Naive thymus-derived CD4-positive, alpha-beta T cell (primary cell): ENCODE measurements at regions not wholly inside any gene's neighbourhood (a gene's known extent, or its start where the extent isn't known, plus 50 kb on each side); places are given as distances from the start of the nearest gene placed in this dataset.

Experiments
- ATAC-seq: fragments of 150-1000 bp; cut with Tn5 transposase; 2 replicates; pipeline ENCODE4 v1.10.0; 2021; ENCODE audit warnings: mild to moderate bottlenecking, moderate library complexity
- CTCF ChIA-PET: fragments of 350-600 bp; sonication (Branson Sonifier 250); formaldehyde crosslinking; loops from one replicate; lab custom pipeline; 2021; ENCODE audit warnings: antibody characterized with exemption; lab: Charles Lee
- POLR2A ChIA-PET: fragments of 350-600 bp; sonication (Branson Sonifier 250); formaldehyde crosslinking; loops from one replicate; lab custom pipeline; 2021; ENCODE audit warnings: antibody characterized with exemption, inconsistent platforms; lab: Charles Lee
- DNase-seq, 9 donors: peaks; one replicate each; pipeline versions ENCODE4 v3.0.0 to v3.0.0-alpha.2; 2020 to 2022; ENCODE audit warnings: mixed read lengths in 1 of 9
- H3K27ac ChIP-seq: one replicate; pipeline ENCODE4 v1.7.0; 2013; ENCODE audit warnings: mild to moderate bottlenecking, low read depth, low read length, moderate library complexity
- H3K27me3 ChIP-seq, 2 donors: one replicate each; pipeline ENCODE4 v1.7.0; 2013; ENCODE audit warnings: low read length in 2 of 2, mild to moderate bottlenecking in 2 of 2, moderate library complexity in 2 of 2; ENCODE audit not compliant: control insufficient read depth in 2 of 2, insufficient read depth in 2 of 2
- H3K36me3 ChIP-seq, 3 experiments: 1 replicate in 2 of 3; 2 replicates in 1 of 3; pipeline ENCODE4 v1.7.0; 2013; ENCODE audit warnings: low read length in 3 of 3, mild to moderate bottlenecking in 3 of 3, moderate library complexity in 1 of 3; ENCODE audit not compliant: insufficient read depth in 3 of 3, control insufficient read depth in 2 of 3
- H3K4me1 ChIP-seq, 2 donors: one replicate each; pipeline ENCODE4 v1.7.0; 2013; ENCODE audit warnings: low read length in 2 of 2, mild to moderate bottlenecking in 2 of 2, moderate library complexity in 1 of 2; ENCODE audit not compliant: control insufficient read depth in 2 of 2, insufficient read depth in 2 of 2
- H3K4me3 ChIP-seq: 2 replicates; pipeline ENCODE4 v1.7.0; 2013; ENCODE audit warnings: mild to moderate bottlenecking, low read length
- H3K9me3 ChIP-seq, 3 experiments: 1 replicate in 2 of 3; 2 replicates in 1 of 3; pipeline ENCODE4 v1.7.0; 2013; ENCODE audit warnings: low read length in 3 of 3; ENCODE audit not compliant: control insufficient read depth in 2 of 3
- H3K27ac Mint-ChIP-seq, 9 donors: one replicate each; pipeline ENCODE4 v1.8.0; 2020 to 2022; ENCODE audit warnings: mixed read lengths in 9 of 9, mild to moderate bottlenecking in 8 of 9, moderate library complexity in 5 of 9, inconsistent platforms in 2 of 9
- H3K27me3 Mint-ChIP-seq, 5 donors: one replicate each; pipeline ENCODE4 v1.8.0; 2021 to 2022; ENCODE audit warnings: mixed read lengths in 5 of 5, mild to moderate bottlenecking in 1 of 5
- H3K36me3 Mint-ChIP-seq, 5 donors: one replicate each; pipeline ENCODE4 v1.8.0; 2020 to 2022; ENCODE audit warnings: mixed read lengths in 5 of 5, mild to moderate bottlenecking in 3 of 5, inconsistent platforms in 1 of 5
- H3K4me1 Mint-ChIP-seq, 7 donors: one replicate each; pipeline ENCODE4 v1.8.0; 2020 to 2022; ENCODE audit warnings: mixed read lengths in 7 of 7, mild to moderate bottlenecking in 3 of 7, inconsistent platforms in 1 of 7
- H3K4me3 Mint-ChIP-seq, 10 donors: one replicate each; pipeline ENCODE4 v1.8.0; 2020 to 2022; ENCODE audit warnings: mild to moderate bottlenecking in 10 of 10, mixed read lengths in 10 of 10, moderate library complexity in 6 of 10, inconsistent platforms in 2 of 10
- H3K9me3 Mint-ChIP-seq, 11 donors: one replicate each; pipeline ENCODE4 v1.8.0; 2020 to 2022; ENCODE audit warnings: mixed read lengths in 11 of 11, mild to moderate bottlenecking in 4 of 11, inconsistent platforms in 1 of 11, moderate library complexity in 1 of 11
- intact Hi-C, 2 donors: fragments of 100-400 bp; cut with micrococcal nuclease; formaldehyde crosslinking; loops; one replicate each; pipeline ENCODE4 v1.15.1; 2023

DNA sequence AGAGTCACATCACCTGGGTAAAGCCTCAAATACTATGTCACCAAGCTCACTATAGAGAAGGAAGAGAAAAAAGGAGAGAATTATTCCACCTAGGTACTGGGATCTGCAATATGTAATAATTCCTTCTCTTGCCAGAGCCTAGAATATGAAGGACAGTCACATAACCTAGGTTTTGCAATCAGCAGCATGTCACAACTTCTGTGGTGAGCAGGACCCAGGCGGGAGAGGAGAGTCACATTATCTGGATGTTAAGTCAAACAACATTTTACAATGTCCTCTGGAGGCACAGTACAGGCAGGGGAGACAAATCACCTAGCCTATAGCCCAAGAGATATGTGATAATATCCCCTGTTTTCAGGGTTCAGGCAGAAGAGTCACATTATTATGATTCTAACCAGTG is 951.2 kb upstream of the TSPY4 start:
- intact Hi-C loops: no loop called here
- H3K4me3 ChIP-seq: no peak overlapping the region
- H3K9me3 ChIP-seq: no peaks in the 10 kb centered on the region
- no peak overlapping the region for H3K27ac ChIP-seq
- no peaks in the 10 kb centered on the region for H3K27me3 ChIP-seq
- H3K9me3 Mint-ChIP-seq: no peaks in the 10 kb centered on the region
- H3K4me3 Mint-ChIP-seq: no peak overlapping the region
- ChIA-PET CTCF (no interaction called here), POLR2A (no interaction called here)
- no peaks in the 10 kb centered on the region for H3K4me1 Mint-ChIP-seq
- H3K27ac Mint-ChIP-seq: no peak overlapping the region
- no peaks in the 10 kb centered on the region for H3K36me3 Mint-ChIP-seq
- DNase-seq: no peak
- no peaks in the 10 kb centered on the region for H3K27me3 Mint-ChIP-seq
- H3K4me1 ChIP-seq: no peaks in the 10 kb centered on the region
- ATAC-seq: no peak
- H3K36me3 ChIP-seq: no peaks in the 10 kb centered on the region

GRCh38 chrY:8388512-8388911 is 948.8 kb upstream of the TSPY4 start:
- no peak overlapping the region for H3K4me3 Mint-ChIP-seq
- POLR2A ChIA-PET: no interaction called here
- no peak for ATAC-seq

DNA sequence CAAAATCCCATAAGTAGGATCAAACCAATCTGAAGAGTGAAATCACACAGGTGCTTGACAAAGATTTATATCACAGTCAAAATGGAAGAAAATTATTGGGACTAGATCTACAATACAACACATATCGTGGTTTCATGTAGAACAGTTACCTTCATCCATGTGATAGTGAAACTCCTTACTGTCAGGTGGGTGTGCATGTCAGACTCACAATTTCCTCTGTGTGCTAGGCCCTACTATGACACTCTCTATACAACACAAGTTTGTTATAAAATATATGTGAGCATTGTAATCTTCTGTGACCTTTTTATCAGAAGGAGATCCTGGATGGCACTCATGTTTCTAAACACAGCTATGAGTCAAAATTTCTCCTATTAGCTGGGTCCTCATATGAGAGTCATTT is 947.0 kb upstream of the TSPY4 start:
- intact Hi-C loops: no loop called here
- ATAC-seq (no peak), DNase-seq (no peak)
- no peaks in the 10 kb centered on the region for H3K9me3 ChIP-seq
- H3K36me3 ChIP-seq: no peaks in the 10 kb centered on the region
- ChIA-PET CTCF (no interaction called here), POLR2A (no interaction called here)
- no peaks in the 10 kb centered on the region for H3K36me3 Mint-ChIP-seq
- H3K4me1 Mint-ChIP-seq: no peaks in the 10 kb centered on the region
- H3K27ac ChIP-seq: no peak overlapping the region
- no peaks in the 10 kb centered on the region for H3K27me3 Mint-ChIP-seq
- H3K27ac Mint-ChIP-seq: no peak overlapping the region
- no peak overlapping the region for H3K4me3 ChIP-seq
- no peak overlapping the region for H3K4me3 Mint-ChIP-seq
- H3K9me3 Mint-ChIP-seq: no peaks in the 10 kb centered on the region
- no peaks in the 10 kb centered on the region for H3K4me1 ChIP-seq
- H3K27me3 ChIP-seq: no peaks in the 10 kb centered on the region

More at GRCh38 chrY:8388512-8388911, 948.8 kb upstream of the TSPY4 start:
- Mint-ChIP-seq H3K27ac (no peak overlapping the region), H3K9me3 (no peaks in the 10 kb centered on the region), H3K4me1 (no peaks in the 10 kb centered on the region), H3K27me3 (no peaks in the 10 kb centered on the region), H3K36me3 (no peaks in the 10 kb centered on the region)
- Histone ChIP-seq H3K4me3 (no peak overlapping the region), H3K9me3 (no peaks in the 10 kb centered on the region), H3K4me1 (no peaks in the 10 kb centered on the region), H3K27ac (no peak overlapping the region), H3K36me3 (no peaks in the 10 kb centered on the region), H3K27me3 (no peaks in the 10 kb centered on the region)
- intact Hi-C loops: no loop called here
- CTCF ChIA-PET: no interaction called here
- no peak for DNase-seq

GRCh38 chrY:8393246-8393645 is 944.0 kb upstream of the TSPY4 start:
- Mint-ChIP-seq H3K4me1 (no peaks in the 10 kb centered on the region), H3K36me3 (no peaks in the 10 kb centered on the region), H3K9me3 (no peaks in the 10 kb centered on the region), H3K27me3 (no peaks in the 10 kb centered on the region), H3K4me3 (no peak overlapping the region), H3K27ac (no peak overlapping the region)
- no peaks in the 10 kb centered on the region for H3K27me3 ChIP-seq
- POLR2A ChIA-PET: no interaction called here
- no peak overlapping the region for H3K27ac ChIP-seq
- no peak overlapping the region for H3K4me3 ChIP-seq
- no peaks in the 10 kb centered on the region for H3K36me3 ChIP-seq
- CTCF ChIA-PET: no interaction called here
- H3K9me3 ChIP-seq: no peaks in the 10 kb centered on the region
- intact Hi-C loops: no loop called here
- H3K4me1 ChIP-seq: no peaks in the 10 kb centered on the region
- DNase-seq (no peak), ATAC-seq (no peak)

GRCh38 chrY:8422906-8423305 is 914.4 kb upstream of the TSPY4 start:
- no peak overlapping the region for H3K4me3 ChIP-seq
- H3K27me3 Mint-ChIP-seq: peaks cover 0 to 5% (median 0%) of the 10 kb centered on the region in 5 donors
- H3K36me3 Mint-ChIP-seq: no peaks in the 10 kb centered on the region
- ChIA-PET POLR2A (no interaction called here), CTCF (no interaction called here)
- no peaks in the 10 kb centered on the region for H3K27me3 ChIP-seq
- peaks cover 0 to 10% (median 0%) of the 10 kb centered on the region in 11 donors for H3K9me3 Mint-ChIP-seq
- H3K4me3 Mint-ChIP-seq: no peak overlapping the region
- H3K4me1 Mint-ChIP-seq: no peaks in the 10 kb centered on the region
- intact Hi-C loops: no loop called here
- H3K27ac Mint-ChIP-seq: no peak overlapping the region
- H3K36me3 ChIP-seq: no peaks in the 10 kb centered on the region
- DNase-seq (no peak), ATAC-seq (no peak)
- no peaks in the 10 kb centered on the region for H3K9me3 ChIP-seq
- no peaks in the 10 kb centered on the region for H3K4me1 ChIP-seq
- no peak overlapping the region for H3K27ac ChIP-seq

DNA sequence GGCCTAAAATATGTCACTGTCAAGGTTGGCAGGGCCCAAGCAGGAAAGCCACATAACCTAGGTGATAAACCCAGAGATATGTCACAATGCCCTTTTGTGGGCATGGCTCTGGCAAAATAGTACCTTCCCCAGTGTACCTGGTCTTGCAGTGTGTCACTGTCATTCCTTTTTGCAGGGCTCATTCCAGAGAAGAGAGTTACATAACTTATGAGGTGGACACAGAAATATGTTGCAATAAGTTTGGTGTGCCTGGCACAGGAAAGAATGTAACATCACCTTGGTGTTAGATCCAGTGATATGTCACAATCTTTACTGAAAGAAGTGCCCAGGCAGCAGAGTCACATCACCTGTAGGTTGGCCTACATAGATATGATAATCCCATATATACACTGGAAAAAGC is 910.8 kb upstream of the TSPY4 start:
- no peaks in the 10 kb centered on the region for H3K9me3 ChIP-seq
- H3K9me3 Mint-ChIP-seq: peaks cover 0 to 5% (median 0%) of the 10 kb centered on the region in 11 donors
- intact Hi-C loops: no loop called here
- no peaks in the 10 kb centered on the region for H3K4me1 ChIP-seq
- H3K27me3 ChIP-seq: no peaks in the 10 kb centered on the region
- ATAC-seq (no peak), DNase-seq (no peak)
- H3K27ac ChIP-seq: no peak overlapping the region
- H3K27me3 Mint-ChIP-seq: no peaks in the 10 kb centered on the region
- no peak overlapping the region for H3K27ac Mint-ChIP-seq
- no peaks in the 10 kb centered on the region for H3K36me3 Mint-ChIP-seq
- CTCF ChIA-PET: interaction anchor here (0.6 kb wide), 1 partner anchor 553 kb away, joined by 4 read pairs; no protein-coding TSS in a partner anchor
- H3K4me1 Mint-ChIP-seq: no peaks in the 10 kb centered on the region
- H3K36me3 ChIP-seq: no peaks in the 10 kb centered on the region
- no peak overlapping the region for H3K4me3 Mint-ChIP-seq
- POLR2A ChIA-PET: no interaction called here
- no peak overlapping the region for H3K4me3 ChIP-seq

GRCh38 chrY:8437510-8437909 is 899.8 kb upstream of the TSPY4 start:
- H3K4me3 ChIP-seq: no peak overlapping the region
- no peaks in the 10 kb centered on the region for H3K9me3 Mint-ChIP-seq
- H3K27ac ChIP-seq: no peak overlapping the region
- intact Hi-C loops: no loop called here
- H3K4me1 Mint-ChIP-seq: no peaks in the 10 kb centered on the region
- no peaks in the 10 kb centered on the region for H3K9me3 ChIP-seq
- no peaks in the 10 kb centered on the region for H3K27me3 Mint-ChIP-seq
- ChIA-PET POLR2A (no interaction called here), CTCF (no interaction called here)
- ATAC-seq (no peak), DNase-seq (no peak)
- no peaks in the 10 kb centered on the region for H3K4me1 ChIP-seq
- H3K36me3 ChIP-seq: no peaks in the 10 kb centered on the region
- H3K4me3 Mint-ChIP-seq: no peak overlapping the region
- no peaks in the 10 kb centered on the region for H3K27me3 ChIP-seq
- no peak overlapping the region for H3K27ac Mint-ChIP-seq
- H3K36me3 Mint-ChIP-seq: no peaks in the 10 kb centered on the region
